ENCODE measurements at regions not wholly inside any gene's neighbourhood (a gene's known extent, or its start where the extent isn't known, plus 50 kb on each side); places are given as distances from the start of the nearest gene placed in this dataset.

GRCh38 chr10:16297642-16298041, 139.2 kb upstream of the PTER start:
- ATAC-seq = no peak
- intact Hi-C loops (cut with DNase I) = no loop called here
- no peak for DNase-seq (ENCODE audit: missing footprints)

GRCh38 chr10:16304311-16304710, 132.5 kb upstream of the PTER start:
- intact Hi-C loops (cut with DNase I) = no loop called here
- DNase-seq (ENCODE audit: missing footprints) (no peak), ATAC-seq (no peak)

- intact Hi-C loops (cut with DNase I) = no loop called here
- DNase-seq (ENCODE audit: missing footprints) (no peak), ATAC-seq (no peak)
Observed at GRCh38 chr10:16310440-16310839, 126.4 kb upstream of the PTER start.

GRCh38 chr10:16314259-16314658, 122.6 kb upstream of the PTER start:
- intact Hi-C loops (cut with DNase I) = no loop called here
- DNase-seq (ENCODE audit: missing footprints) (no peak), ATAC-seq (no peak)

- intact Hi-C loops (cut with DNase I) = no loop called here
- no peak for DNase-seq (ENCODE audit: missing footprints)
- ATAC-seq = no peak
Observed at GRCh38 chr10:16316733-16317390, 119.9 kb upstream of the PTER start.

GRCh38 chr10:16341637-16342036, 95.2 kb upstream of the PTER start:
- intact Hi-C loops (cut with DNase I) = no loop called here
- DNase-seq (ENCODE audit: missing footprints) = no peak
- no peak for ATAC-seq

- intact Hi-C loops (cut with DNase I) = no loop called here
Observed at GRCh38 chr10:16348891-16349290, 87.9 kb upstream of the PTER start.

GRCh38 chr10:16352146-16352545, 84.7 kb upstream of the PTER start:
- no peak for DNase-seq (ENCODE audit: missing footprints)
- no peak for ATAC-seq
- intact Hi-C loops (cut with DNase I) = no loop called here

More at GRCh38 chr10:16348891-16349290, 87.9 kb upstream of the PTER start:
- DNase-seq (ENCODE audit: missing footprints) (no peak), ATAC-seq (no peak)

- DNase-seq (ENCODE audit: missing footprints) (no peak), ATAC-seq (no peak)
- intact Hi-C loops (cut with DNase I) = no loop called here
Observed at GRCh38 chr10:16360001-16360400, 76.8 kb upstream of the PTER start.

- ATAC-seq (no peak), DNase-seq (ENCODE audit: missing footprints) (no peak)
- intact Hi-C loops (cut with DNase I) = no loop called here
Observed at GRCh38 chr10:16360425-16360824, 76.4 kb upstream of the PTER start.

GRCh38 chr10:16361086-16361485, 75.7 kb upstream of the PTER start:
- intact Hi-C loops (cut with DNase I) = no loop called here
- ATAC-seq (no peak), DNase-seq (ENCODE audit: missing footprints) (no peak)

- intact Hi-C loops (cut with DNase I) = no loop called here
- ATAC-seq = no peak
- DNase-seq (ENCODE audit: missing footprints) = no peak
Observed at GRCh38 chr10:16363741-16364140, 73.1 kb upstream of the PTER start.

GRCh38 chr10:16367621-16368292, 69.1 kb upstream of the PTER start:
- intact Hi-C loops (cut with DNase I) = no loop called here
- DNase-seq (ENCODE audit: missing footprints) (no peak), ATAC-seq (no peak)

GRCh38 chr10:16381083-16381482, 55.7 kb upstream of the PTER start:
- DNase-seq (ENCODE audit: missing footprints) = no peak
- intact Hi-C loops (cut with DNase I) = no loop called here
- ATAC-seq = no peak

- DNase-seq (ENCODE audit: missing footprints) = no peak
- intact Hi-C loops (cut with DNase I) = no loop called here
- no peak for ATAC-seq
Observed at GRCh38 chr10:16384021-16384420, 52.8 kb upstream of the PTER start.

- intact Hi-C loops (cut with DNase I) = no loop called here
- DNase-seq (ENCODE audit: missing footprints) = no peak
Observed at GRCh38 chr10:16386855-16387254, 50.0 kb upstream of the PTER start.

More at GRCh38 chr10:16386855-16387254, 50.0 kb upstream of the PTER start:
- no peak for ATAC-seq
